DMS153 (cell line): ENCODE measurements at regions not wholly inside any gene's neighbourhood (a gene's known extent, or its start where the extent isn't known, plus 50 kb on each side); places are given as distances from the start of the nearest gene placed in this dataset.
A peak's percentile ranks its signal among the peaks of the same experiment; 100 is the strongest.

Source experiments
- DNase-seq: peaks from one replicate; lab custom pipeline; 2025; lab: John Stamatoyannopoulos, UW

DNA sequence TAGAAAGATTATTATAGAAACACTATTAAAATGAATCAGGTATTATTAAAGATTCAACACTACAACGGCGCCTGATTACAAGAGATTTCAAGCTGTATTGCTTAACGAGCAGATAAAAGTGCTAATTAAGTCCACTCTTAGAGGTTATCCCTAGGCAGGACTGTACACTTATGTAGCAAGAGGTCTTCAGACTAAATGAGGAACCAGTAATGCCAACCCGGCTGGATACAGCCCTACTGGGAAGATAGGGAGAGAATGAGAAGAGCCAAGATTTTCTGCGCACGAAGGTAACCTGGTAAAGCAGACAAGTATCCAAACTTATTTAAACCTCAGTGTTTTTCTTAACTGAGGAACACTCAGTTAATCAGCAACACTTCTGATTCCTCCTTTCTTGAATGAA, 115.7 kb upstream of the HIVEP3 start:
- DNase-seq, result no peak

DNA sequence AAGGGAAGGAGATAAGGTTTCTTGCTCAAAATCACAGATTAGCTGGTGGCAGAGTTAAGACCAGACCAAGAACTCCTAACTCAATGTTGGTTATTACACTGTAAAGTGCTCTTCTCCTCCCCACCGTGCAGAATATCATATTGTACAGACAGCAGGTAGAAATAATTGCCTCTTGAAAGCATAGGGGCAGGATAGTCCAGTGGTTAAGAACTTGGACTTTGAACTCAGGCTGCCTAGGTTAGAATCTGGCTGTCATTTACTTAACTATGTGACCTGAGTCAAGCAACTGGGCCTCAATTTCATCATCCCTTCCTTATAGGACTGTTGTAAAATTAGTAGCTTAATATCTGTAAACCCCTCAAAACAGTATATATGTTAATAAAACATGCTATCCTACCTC, 114.9 kb upstream of the HIVEP3 start:
- DNase-seq, result no peak

DNA sequence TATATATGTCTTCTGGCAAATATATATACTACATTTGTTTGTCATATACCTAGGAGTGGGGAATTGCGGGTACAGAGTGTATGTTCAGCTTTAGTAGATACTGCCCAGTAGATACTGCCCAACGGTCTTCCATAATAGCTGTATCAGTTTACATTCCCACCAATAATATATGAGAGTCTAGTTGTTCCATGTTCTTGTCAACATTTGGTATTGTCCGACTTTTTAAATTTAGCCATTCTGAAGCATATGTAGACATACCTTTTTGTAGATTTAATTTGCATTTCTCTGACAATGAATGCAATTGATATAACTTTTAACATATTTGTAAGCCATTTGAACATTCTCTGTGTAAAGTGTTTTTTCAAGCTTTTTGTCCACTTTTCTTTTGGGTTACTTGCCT, 99.0 kb upstream of the HIVEP3 start:
- no peak for DNase-seq

DNA sequence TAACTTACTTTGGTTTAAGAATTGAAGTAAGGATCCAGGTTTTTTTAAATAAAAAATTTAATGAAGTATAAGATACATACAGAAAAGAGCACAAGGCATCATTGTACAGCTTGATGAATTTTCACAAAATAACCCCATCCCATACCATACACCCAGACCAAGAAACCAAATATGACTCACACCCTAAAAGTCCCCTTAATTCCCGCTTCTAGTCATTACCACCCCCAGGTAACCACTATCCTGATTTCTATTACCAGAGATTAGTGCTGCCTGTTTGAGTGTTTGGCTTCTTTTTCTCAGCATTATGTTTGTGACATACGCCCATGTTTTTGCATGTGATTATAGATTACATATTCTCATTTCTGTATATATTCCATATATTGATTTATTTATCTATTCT, 98.5 kb upstream of the HIVEP3 start:
- DNase-seq, result no peak

DNA sequence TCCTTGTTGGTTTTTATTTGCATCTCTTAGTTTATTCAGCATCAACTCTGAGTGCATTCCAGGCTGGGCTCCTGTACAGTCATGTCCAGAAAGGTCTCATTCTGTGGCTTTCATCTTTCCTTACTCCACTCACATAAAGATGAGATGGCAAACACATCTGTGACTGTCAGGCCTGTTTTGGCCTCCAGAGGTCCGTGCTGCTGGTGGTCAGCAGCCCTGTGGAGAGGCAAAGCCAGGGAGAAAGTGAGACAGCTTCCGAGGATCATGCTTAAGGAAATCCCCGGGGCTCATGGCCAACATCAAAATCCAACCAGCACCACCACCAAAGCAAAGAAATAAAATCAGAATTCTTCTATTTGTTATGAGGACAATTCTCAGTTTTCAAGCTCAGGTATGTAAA, 96.1 kb upstream of the HIVEP3 start:
- DNase-seq, result no peak

DNA sequence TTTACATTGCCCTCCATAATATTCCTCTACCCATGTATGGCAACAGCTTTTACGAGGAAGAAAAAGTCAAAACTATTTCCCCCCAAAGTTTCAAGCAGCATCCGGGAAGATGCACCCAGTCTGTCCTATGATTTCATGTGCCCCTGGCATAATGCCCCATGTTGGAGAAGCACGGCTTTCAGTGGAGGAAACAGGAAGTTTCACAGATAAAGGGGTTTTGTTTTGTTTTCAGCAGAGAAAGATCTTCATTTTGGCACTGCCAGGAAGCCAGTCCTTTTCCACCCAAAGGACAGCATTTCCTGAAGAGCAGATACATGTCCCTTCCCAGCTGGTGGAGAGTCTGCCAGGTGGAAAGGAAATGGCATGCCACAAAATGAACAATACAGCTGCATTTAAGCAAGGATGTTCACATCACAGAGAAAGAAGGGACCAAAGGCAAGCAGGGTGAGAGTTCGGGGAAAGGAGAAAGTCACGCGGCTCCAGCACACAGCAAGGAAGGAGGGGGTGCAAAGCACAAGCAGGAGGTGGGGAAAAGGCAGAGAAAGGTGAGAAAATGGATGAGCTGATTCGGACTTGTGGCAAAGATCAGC, 95.3 kb upstream of the HIVEP3 start:
- peak; percentile 48 for DNase-seq

DNA sequence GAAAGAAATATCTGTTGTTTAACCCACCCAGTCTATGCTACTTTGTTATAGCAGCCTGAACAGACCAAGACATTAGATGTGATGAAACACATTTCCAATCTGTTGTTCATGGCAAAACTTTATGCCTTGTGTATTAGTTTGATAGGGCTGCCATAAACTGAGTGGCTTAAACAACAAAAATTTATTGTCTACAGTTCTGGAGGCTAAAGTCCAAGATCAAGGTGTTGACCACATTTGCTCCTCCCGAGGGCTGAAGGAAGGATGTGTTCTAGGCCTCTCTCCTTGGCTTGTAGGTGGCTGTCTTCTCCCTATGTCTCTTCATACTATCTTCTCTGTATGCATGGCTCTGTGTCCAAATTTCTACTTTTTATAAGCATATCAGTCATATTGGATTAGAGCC, 94.1 kb upstream of the HIVEP3 start:
- no peak for DNase-seq

DNA sequence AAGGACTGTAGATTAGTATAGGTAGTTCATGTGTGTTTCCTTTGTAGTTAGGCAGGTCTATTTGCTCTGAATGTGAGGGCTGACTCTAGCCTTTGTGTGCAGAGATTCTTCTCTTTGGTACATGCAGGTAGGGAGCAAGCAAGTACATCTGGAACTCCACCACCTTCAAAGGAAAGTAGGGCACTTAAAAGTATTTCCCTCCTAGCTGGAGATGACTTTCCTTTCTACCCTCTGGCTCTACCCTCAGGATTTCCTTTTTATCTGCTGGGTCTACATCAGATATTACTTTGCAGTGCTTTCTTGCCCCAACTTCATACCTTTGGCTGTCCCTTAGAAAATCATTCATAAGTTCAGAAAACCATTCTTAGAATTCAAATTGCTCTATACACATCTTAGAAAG, 91.7 kb upstream of the HIVEP3 start:
- no peak for DNase-seq

DNA sequence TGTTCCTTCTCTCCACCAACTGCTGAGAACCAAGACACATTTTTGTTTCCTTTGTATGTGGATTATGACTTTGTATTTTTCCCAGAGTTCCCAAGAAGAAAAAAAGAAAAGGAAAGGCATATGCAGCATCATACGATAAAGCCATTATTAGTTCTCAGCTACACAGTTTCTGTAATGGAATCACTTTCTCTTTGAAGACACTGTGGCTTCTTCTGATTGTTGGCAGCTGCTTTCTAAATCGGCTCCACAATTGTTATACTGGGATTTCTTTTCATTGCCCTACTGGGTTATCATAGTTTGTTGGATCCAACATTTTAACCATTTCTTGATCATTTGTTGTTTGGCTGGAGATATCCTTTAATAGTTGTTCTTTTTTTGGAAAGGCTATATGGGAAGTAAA, 89.5 kb upstream of the HIVEP3 start:
- no peak for DNase-seq

DNA sequence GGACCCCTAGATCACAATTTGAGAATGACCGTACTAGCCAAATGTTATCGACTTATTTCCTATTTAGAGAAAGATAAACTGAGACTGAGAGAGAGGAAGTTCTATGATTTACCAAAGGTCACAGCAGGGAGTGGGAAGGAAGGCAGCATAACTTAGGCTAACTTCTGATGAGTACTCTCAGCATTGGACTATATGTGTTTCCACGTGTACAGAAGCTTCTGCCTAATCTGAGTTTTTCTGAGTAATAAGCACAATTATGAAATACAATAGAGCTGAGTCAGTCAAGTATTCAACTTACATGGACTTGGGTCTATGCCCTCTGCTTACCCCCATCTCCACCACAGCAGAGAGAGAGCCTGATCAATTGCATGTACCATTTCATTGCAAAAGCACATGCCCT, 88.1 kb upstream of the HIVEP3 start:
- no peak for DNase-seq

DNA sequence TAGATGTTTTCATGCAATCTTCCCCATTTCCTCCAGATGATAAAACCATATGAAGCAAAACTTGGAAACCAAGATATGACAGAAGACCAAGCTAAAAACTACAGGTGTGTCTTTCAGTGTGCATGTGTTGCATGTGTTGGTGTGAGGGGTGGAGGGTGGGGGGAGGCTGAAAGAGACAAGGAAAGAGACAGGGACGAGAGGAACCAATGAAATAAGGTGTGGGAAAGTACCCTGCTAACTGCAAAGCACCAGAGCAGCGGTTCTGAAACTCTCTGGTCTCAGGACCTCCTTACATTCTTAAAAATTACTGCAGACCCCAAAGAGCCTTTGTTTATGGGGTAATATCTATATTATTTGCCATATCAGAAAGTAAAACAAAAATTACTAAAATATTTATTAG, 87.4 kb upstream of the HIVEP3 start:
- DNase-seq, result no peak

DNA sequence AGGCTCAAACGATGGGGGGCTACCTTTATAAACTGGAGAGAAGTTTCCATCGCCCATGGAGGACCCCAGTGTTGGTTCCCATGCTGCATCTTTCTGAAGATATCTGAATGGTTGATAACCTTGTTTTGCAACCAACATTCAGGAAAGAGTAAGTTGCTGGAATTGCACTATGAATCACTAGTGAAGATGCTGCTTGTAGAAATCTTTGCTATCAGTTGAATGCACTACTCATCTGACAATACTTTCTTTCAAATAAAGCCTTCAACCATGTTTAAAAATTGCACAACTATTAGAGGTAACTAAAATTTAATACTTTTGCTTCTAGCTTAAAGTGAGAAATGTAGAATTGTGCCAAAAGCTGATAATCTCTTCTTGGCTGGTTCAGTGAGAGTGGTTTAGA, 86.8 kb upstream of the HIVEP3 start:
- DNase-seq, result no peak

DNA sequence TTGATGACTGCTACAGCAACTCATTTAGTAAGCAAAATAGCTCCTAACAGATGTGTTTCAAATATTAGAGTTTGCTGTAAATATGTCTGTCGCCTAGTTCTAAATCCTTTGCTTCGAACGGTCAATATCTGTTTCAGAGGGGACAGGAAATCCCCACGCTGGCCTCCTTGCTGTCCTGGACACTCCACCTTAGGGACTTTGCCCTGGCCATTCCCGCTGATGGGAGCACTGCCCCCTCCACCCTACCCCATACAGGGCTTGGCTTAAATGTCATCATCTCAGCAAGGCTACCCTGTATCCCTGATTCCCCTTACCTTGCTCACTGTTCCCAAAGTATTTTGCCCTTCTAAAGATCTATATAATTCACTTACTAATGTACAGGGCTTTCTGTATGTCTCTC, 86.1 kb upstream of the HIVEP3 start:
- DNase-seq, result no peak

DNA sequence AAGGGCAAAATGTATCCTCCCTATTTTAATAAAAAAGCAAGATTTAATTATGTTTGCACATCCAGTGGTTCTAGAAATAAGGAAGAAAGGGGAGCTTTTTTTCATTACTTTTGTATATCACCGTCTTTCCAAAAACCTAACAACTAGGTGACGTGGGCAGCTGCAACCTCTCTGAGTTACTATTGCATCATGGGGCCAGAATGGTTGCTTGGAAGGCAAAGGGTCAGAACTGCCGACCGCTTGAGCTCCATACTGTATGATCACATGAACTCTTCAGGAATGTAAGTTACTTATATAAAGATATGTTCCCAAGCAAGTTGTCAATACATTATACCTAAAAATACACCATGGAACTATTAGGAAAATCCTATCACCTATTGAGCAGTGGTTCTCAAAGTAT, 85.6 kb upstream of the HIVEP3 start:
- DNase-seq, result no peak

DNA sequence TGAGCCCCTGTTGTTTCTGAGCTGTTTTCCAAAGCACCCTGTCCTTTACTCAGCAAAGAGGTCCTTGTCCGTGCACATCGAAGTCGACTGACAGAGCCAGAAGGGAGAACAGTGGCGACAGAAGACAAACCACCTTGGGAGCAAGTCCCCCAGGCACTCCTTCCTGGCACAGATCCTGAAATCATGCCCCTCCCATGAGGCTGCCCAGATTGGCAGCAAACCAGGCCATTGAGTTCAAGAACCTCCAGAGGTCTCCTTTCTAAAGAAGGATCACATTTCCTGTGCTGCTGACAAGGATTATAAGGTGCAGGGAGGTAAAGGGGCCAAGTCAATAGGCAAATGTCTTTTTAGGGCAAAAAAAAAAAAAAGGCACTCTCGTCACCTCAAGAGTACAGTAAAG, 84.7 kb upstream of the HIVEP3 start:
- peak; percentile 26 for DNase-seq

DNA sequence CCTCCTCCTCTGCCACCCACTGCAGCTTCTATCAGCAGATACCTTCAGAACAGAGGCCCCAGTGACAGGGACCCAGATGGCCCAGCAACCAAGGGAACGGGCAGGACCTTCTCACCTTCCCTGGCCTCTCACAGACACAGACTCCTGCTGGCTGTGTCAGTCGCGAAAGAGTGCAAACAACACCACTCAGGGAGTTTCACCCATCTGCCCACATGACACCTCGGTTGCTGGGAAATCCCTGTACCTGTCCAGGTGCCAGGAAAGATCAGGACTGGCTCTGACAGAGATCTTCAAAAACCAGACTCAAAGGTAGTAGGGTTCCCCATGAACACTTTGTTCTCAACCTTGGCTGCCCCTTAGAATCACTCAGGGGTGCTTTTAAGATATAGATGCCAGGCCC, 83.5 kb upstream of the HIVEP3 start:
- DNase-seq, result no peak

DNA sequence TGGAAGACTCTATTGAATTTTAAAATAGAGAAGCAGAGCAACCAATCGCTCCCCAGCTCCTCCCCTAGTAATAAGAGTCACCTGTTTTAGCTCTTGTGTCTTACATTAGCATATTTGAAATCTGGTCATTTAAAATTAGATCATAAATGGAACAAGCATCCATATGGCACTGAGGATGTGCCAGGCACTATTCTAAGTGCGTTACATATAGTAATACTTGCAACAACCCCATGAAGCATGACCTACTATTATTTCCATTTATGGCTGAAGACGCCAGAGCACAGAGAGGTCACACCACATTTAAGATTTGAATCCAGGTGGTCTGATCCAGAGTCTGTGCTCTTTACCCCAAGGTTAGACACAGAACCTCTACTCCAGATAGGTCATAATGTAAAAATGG, 82.0 kb upstream of the HIVEP3 start:
- DNase-seq, result no peak

DNA sequence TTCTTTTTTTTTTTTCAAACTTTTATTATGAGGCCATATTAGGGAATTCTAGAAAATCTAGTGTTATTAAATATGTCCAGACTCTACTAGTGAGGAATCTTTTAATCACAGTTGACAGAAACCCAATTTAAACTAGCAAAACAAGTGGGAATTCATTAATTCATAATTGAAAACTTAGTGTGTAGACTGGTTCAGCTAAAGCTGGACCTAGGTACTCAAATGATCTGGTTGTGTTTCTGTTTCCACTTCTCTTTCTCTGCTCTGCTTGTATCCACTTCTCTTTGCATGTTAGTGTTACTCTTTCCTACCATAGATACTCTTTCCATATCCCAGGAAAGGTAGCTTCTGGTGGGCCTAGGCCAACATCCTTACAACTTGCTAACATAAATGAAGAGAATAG, 81.2 kb upstream of the HIVEP3 start:
- DNase-seq, result no peak

DNA sequence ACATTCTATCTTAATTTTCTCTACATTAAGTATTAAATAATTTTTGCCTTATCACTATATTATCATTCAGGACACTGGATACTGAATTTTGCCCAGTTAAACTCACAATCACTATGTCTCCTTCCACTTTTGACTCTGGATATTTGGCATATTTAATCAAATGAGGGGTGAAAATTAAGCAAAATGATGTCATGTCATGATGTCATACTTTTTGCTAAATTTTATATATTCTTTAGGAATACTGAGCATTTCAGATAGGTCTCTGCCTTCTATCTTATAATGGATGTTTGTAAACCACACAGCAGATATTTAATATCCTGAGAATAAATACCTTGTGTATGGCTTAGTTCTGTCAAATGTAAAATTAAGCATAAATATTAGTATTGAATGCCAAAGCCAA, 79.5 kb upstream of the HIVEP3 start:
- DNase-seq, result no peak

DNA sequence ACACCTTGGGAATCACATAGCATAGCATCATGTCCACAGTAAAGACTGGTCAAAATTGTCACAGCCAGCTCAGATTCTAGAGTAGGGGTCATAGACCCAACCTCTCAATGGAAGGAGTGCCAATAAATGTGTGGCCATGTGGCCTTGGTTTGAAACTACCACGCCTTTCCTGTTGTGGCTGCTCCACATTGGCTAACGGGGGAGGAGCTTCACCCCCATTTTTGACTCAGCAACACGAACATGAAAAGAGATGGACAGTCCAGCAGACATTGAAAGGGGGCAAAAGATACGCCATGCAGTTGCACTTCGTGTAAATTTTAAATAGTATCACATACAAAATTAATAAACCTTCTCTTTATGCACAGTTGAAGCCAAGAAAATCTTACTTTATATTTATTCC, 78.4 kb upstream of the HIVEP3 start:
- no peak for DNase-seq

DNA sequence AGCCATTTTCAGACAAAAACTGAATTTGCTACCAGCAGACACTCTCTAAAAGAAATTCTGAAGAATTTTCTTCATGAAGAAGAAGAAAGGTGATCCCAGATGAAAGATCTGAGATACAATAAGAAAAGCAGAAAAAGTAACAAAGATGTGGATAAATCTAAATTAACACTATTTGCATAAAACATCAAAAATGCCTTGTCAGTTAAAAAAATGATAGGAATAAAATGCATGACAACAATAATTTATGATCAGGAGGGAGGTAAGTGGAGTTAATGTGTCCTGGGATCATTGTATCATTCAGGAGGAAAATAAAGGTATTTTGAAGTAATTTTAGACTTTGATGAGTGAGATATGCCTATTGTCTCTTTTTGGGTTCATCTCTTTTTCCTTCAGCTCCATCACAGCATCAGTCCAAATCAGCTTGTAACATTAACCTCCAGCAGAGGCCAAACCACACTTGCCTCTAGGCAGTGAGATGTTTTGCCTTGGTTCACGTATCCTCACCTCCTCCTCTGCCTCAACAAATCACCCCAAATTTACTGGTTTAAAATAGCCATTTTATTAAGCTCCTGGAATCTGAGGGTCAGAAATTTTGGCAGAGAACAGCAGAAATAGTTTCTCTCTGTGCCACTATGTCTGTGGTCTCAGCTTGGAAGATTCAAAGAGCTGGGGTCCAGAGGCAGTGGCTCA, 76.9 kb upstream of the HIVEP3 start:
- no peak for DNase-seq

DNA sequence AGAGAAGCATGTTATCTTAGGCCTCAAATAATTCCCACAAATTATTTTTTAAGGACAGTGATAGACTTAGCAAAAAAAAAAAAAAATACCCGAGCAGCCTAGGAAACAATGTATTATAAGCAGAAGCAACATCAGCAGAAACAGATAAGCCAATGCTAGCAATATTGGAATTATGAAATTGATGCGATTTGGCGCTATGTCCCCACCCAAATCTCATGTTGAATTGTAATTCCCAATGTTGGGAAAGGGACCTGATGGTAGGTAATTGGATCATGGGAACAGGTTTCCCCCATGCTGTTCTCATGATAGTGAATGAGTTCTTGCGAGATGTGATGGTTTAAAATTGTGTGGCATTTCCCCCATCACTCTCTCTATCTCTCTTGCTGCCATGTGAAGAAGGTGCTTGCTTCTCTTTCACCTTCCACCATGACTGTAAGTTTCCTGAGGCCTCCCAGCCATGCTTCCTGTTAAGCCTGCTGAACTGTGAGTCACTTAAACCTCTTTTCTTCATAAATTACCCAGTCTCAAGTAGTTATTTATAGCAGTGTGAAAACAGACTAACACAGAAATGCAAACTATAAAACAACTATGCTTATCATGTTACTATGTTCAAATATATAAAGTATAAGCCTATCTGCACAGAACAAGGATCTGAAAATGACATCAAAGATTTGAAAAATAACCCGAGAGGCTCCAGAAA, 75.6 kb upstream of the HIVEP3 start:
- DNase-seq, result no peak

DNA sequence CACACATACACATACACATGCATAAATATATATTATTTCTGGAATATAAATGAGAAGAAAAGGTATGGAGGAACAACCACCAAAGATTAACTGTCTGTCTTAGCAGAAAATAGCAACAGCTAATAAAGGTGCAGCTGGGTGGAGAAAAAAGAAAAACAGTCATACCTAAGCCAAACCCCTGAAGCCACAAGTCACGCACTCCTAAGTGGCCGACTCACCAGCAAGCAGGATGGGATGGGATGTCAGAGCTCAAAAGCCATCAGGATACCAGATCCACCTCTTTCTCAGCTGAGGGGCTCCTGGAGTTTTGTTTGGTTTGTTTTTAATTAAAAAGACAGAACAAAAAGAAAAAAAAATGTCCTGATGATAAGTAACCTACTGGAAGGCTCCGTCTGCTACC, 64.7 kb upstream of the HIVEP3 start:
- no peak for DNase-seq

DNA sequence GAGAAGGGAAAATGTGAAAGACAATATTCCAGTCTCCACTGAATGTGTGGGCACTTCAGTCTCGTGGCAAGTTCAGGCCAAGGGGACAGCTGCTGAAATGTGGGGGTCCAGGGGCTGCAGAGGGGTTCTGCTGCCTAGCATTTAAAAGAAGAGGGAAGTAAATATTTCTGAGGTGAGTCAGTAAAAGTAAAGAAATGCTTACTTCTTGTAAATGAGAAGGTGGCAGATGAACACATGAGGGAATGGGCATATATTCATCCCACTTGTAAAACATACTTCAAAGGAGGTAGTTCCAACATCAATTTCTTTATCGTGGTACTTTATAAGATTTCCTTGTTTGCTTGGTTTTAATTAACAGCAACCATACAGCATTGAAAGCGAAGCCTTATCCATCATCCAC, 63.1 kb upstream of the HIVEP3 start:
- no peak for DNase-seq
